ENCODE measurements at regions not wholly inside any gene's neighbourhood (a gene's known extent, or its start where the extent isn't known, plus 50 kb on each side); places are given as distances from the start of the nearest gene placed in this dataset.
A peak's percentile ranks its signal among the peaks of the same experiment; 100 is the strongest.

GRCh38 chr10:131446171-131446570 lies 134.7 kb upstream of the TCERG1L start:
- DNase-seq: no peak

GRCh38 chr10:131448171-131448570 lies 136.7 kb upstream of the TCERG1L start:
- DNase-seq: no peak

GRCh38 chr10:131448883-131449282 lies 137.4 kb upstream of the TCERG1L start:
- no peak for DNase-seq

GRCh38 chr10:131450216-131450765 lies 138.8 kb upstream of the TCERG1L start:
- no peak for DNase-seq

- no peak for DNase-seq
Measured at GRCh38 chr10:131451407-131452015, 140.0 kb upstream of the TCERG1L start.

GRCh38 chr10:131452926-131453720 lies 141.6 kb upstream of the TCERG1L start:
- no peak for DNase-seq

- peak; percentile 34 for DNase-seq
Measured at GRCh38 chr10:131453721-131454634, 142.5 kb upstream of the TCERG1L start.

- no peak for DNase-seq
Measured at GRCh38 chr10:131456411-131456810, 144.9 kb upstream of the TCERG1L start.

- no peak for DNase-seq
Measured at GRCh38 chr10:131461093-131461492, 149.6 kb upstream of the TCERG1L start.

- DNase-seq: no peak
Measured at GRCh38 chr10:131464789-131465188, 153.3 kb upstream of the TCERG1L start.

- no peak for DNase-seq
Measured at GRCh38 chr10:131469551-131469950, 158.0 kb upstream of the TCERG1L start.

GRCh38 chr10:131473645-131474044 lies 162.1 kb upstream of the TCERG1L start:
- DNase-seq: no peak

GRCh38 chr10:131474416-131474815 lies 162.9 kb upstream of the TCERG1L start:
- DNase-seq: no peak

- no peak for DNase-seq
Measured at GRCh38 chr10:131475043-131475442, 163.5 kb upstream of the TCERG1L start.

GRCh38 chr10:131475803-131476202 lies 164.3 kb upstream of the TCERG1L start:
- no peak for DNase-seq

GRCh38 chr10:131477457-131478121 lies 166.1 kb upstream of the TCERG1L start:
- no peak for DNase-seq

- no peak for DNase-seq
Measured at GRCh38 chr10:131478377-131478989, 167.0 kb upstream of the TCERG1L start.

GRCh38 chr10:131480066-131480465 lies 168.5 kb upstream of the TCERG1L start:
- DNase-seq: no peak

- no peak for DNase-seq
Measured at GRCh38 chr10:131480861-131481260, 169.3 kb upstream of the TCERG1L start.

- DNase-seq: no peak
Measured at GRCh38 chr10:131485732-131486131, 174.2 kb upstream of the TCERG1L start.

GRCh38 chr10:131487822-131488221 lies 176.3 kb upstream of the TCERG1L start:
- DNase-seq: no peak

- no peak for DNase-seq
Measured at GRCh38 chr10:131490991-131491594, 179.6 kb upstream of the TCERG1L start.

Data from T-helper 9 cell (primary cell).